HCT116 (cell line): ENCODE measurements at regions not wholly inside any gene's neighbourhood (a gene's known extent, or its start where the extent isn't known, plus 50 kb on each side); places are given as distances from the start of the nearest gene placed in this dataset.

Experiments
- CTCF ChIP-seq, 3 experiments: fragments of 200-600 bp in 1 of 3; sonication (generic) in 1 of 3; IDR thresholded peaks in 2 of 3; conservative IDR thresholded peaks in 1 of 3; 2 replicates each; pipeline ENCODE4 v1.5.1; 2012 to 2017; ENCODE audit warnings: low read depth in 2 of 3, low read length in 2 of 3, antibody characterized with exemption in 1 of 3, borderline replicate concordance in 1 of 3, control low read depth in 1 of 3, mild to moderate bottlenecking in 1 of 3, mixed read lengths in 1 of 3, mixed run types in 1 of 3, moderate library complexity in 1 of 3; ENCODE audit not compliant: insufficient read depth in 1 of 3
- EGR1 ChIP-seq: IDR thresholded peaks from 2 replicates; pipeline ENCODE4 v1.6.1; 2012; ENCODE audit warnings: low read depth
- EZH2 ChIP-seq: fragments of 200-600 bp; sonication (generic); IDR thresholded peaks from 2 replicates; pipeline ENCODE4 v1.6.1; 2017; ENCODE audit warnings: antibody characterized with exemption, mixed run types
- EZH2phosphoT487 ChIP-seq: fragments of 200-600 bp; IDR thresholded peaks from 2 replicates; pipeline ENCODE4 v1.6.1; 2018; ENCODE audit warnings: antibody characterized with exemption, borderline replicate concordance
- JUND ChIP-seq: IDR thresholded peaks from 2 replicates; pipeline ENCODE4 v1.6.1; 2012
- POLR2A ChIP-seq: IDR thresholded peaks from 2 replicates; pipeline ENCODE4 v1.7.0; 2011; ENCODE audit warnings: borderline replicate concordance; ENCODE audit not compliant: insufficient read depth, insufficient read length; ENCODE audit errors: extremely low read depth
- POLR2AphosphoS5 ChIP-seq: IDR thresholded peaks from 2 replicates; pipeline ENCODE4 v1.6.1; 2011; ENCODE audit warnings: mild to moderate bottlenecking, low read depth, low read length, moderate library complexity
- RAD21 ChIP-seq: IDR thresholded peaks from 2 replicates; pipeline ENCODE4 v1.6.1; 2012; ENCODE audit warnings: low read depth, mild to moderate bottlenecking
- REST ChIP-seq: IDR thresholded peaks from 2 replicates; pipeline ENCODE4 v1.6.1; 2012; ENCODE audit warnings: low read depth
- SIN3A ChIP-seq: IDR thresholded peaks from 2 replicates; pipeline ENCODE4 v1.6.1; 2012; ENCODE audit warnings: low read depth
- SP1 ChIP-seq: IDR thresholded peaks from 2 replicates; pipeline ENCODE4 v1.6.1; 2012; ENCODE audit warnings: low read depth
- TCF7L2 ChIP-seq: IDR thresholded peaks from 2 replicates; pipeline ENCODE4 v1.7.0; 2011; ENCODE audit warnings: borderline replicate concordance, inconsistent platforms; ENCODE audit not compliant: insufficient read depth, insufficient read length; ENCODE audit errors: extremely low read depth
- ZFX ChIP-seq: fragments of 450-650 bp; IDR thresholded peaks from 2 replicates; pipeline ENCODE4 v1.6.1; 2017
- ZNF274 ChIP-seq: fragments of 200-500 bp; sonication (Bioruptor generic); IDR thresholded peaks from 2 replicates; pipeline ENCODE4 v1.6.1; 2014; ENCODE audit warnings: mild to moderate bottlenecking, low read depth, low read length, inconsistent platforms

- TF ChIP-seq CTCF (IDR thresholded peaks at IDR 0.05 in 2 of 3, conservative IDR thresholded peaks at IDR 0.05 in 1 of 3; ENCODE audit: borderline replicate concordance in 1 of 3, insufficient read depth in 1 of 3, low read depth in 2 of 3, low read length in 2 of 3) (no peak), POLR2A (no peak), SP1 (no peak), JUND (no peak), RAD21 (no peak), REST (no peak), EZH2phosphoT487 (no peak), POLR2AphosphoS5 (no peak), ZFX (no peak), EGR1 (no peak), TCF7L2 (no peak), ZNF274 (no peak), SIN3A (no peak), EZH2 (no peak)
These were observed 245.5 kb upstream of the CXXC4 start for GRCh38 chr4:104740161-104740560.
